ENCODE measurements at regions not wholly inside any gene's neighbourhood (a gene's known extent, or its start where the extent isn't known, plus 50 kb on each side); places are given as distances from the start of the nearest gene placed in this dataset.
"Not testable (repeated sequence)": the region's sequence is repeated elsewhere in the genome, so short reads cannot be mapped to it uniquely, and the experiment has no call there.

DNA sequence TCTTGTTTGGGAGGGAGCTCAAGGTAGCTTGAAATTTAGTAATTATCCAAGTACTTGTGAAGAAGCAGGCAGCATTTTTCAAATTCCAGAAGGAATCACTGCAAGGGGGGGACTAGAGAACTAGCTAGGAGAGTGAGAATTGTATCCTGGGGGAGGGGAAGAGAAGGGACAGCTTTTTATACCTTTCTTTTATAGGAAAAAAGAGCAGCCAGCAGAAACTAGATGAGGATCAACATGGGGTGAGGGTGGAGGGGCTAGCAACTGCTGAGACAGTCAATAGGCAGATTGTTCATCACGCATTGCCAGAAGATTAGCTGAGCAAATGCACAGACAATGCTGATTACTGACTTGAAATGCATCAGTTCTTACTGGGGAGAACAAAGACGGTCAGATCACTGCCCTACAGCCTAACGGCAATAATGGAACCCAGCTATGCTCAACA is 514.3 kb upstream of the CITED2 start:
- DNase-seq, result no peak
- no peak overlapping the region for H3K4me3 Mint-ChIP-seq
- POLR2A ChIA-PET, result no interaction called here
- peaks cover 6% of the 10 kb centered on the region for H3K27me3 Mint-ChIP-seq
- H3K27ac Mint-ChIP-seq, result no peak overlapping the region
- ATAC-seq (ENCODE audit: low read depth), result no peak
- no peaks in the 10 kb centered on the region for H3K9me3 Mint-ChIP-seq
- no peaks in the 10 kb centered on the region for H3K4me1 Mint-ChIP-seq
- no peaks in the 10 kb centered on the region for H3K36me3 Mint-ChIP-seq

DNA sequence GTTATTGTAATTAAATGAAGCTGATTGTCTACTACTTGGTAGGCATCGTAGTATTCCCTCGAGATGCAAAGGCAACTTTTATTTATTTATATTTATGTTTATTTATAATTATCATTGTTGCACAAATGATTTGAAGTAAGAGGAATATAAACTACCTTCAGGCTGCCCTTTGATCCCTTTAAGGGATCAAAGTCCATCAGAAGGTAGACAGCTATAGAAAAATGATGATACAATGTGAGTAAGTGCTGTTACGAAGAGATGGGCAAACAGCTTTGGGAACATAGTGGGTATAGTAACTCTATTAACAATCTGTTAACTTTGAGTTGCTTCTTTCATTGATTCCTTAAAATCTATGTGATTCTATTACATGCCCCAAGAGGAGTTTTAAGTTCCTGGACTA is 512.8 kb upstream of the CITED2 start:
- H3K4me3 Mint-ChIP-seq, result no peak overlapping the region
- no peaks in the 10 kb centered on the region for H3K9me3 Mint-ChIP-seq
- POLR2A ChIA-PET, result no interaction called here
- H3K4me1 Mint-ChIP-seq, result no peaks in the 10 kb centered on the region
- H3K27me3 Mint-ChIP-seq, result peaks cover 6% of the 10 kb centered on the region
- H3K36me3 Mint-ChIP-seq, result no peaks in the 10 kb centered on the region
- no peak overlapping the region for H3K27ac Mint-ChIP-seq
- DNase-seq (no peak), ATAC-seq (ENCODE audit: low read depth) (no peak)

DNA sequence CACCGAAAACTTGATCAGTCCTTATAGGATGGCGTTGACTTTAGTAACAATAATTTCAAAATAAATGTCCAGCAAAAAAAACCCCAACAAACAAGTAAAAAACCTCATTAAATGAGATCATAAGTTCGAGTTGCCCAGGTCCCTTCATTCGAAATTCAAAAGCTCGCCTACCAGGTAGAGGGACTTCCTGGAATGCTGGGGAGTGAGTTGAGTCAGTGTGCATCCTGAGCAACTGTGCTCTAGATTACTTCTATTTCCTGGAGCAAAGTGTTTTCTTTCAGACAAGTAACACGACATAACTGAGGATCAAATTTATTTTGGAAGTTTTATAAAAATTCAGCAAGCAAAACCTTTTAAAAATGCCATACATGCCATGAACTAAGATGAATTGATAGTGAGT is 511.9 kb upstream of the CITED2 start:
- Mint-ChIP-seq H3K27ac (no peak overlapping the region), H3K4me3 (no peak overlapping the region), H3K9me3 (no peaks in the 10 kb centered on the region), H3K27me3 (peaks cover 6% of the 10 kb centered on the region), H3K36me3 (no peaks in the 10 kb centered on the region), H3K4me1 (no peaks in the 10 kb centered on the region)
- POLR2A ChIA-PET, result no interaction called here
- DNase-seq (no peak), ATAC-seq (ENCODE audit: low read depth) (no peak)

DNA sequence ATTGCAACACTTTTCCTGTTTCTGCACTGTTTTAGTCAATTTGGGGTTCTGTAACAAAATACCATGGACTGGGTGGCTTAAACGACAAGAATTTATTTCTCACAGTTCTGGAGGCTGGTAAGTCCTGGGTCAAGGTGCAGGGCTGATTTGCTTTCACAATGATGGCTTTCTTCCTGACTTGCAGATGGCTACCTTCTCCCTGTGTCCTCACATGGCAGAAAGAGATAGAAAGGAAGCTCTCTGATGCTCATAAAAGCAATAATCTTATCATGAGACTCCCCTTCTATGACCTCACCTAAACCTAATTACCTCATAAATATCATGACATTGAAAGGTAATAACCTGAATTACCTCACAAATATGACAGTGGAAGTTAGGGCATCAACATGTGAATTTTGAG is 511.5 kb upstream of the CITED2 start:
- Mint-ChIP-seq H3K27ac (no peak overlapping the region), H3K4me3 (no peak overlapping the region), H3K36me3 (no peaks in the 10 kb centered on the region), H3K27me3 (peaks cover 6% of the 10 kb centered on the region), H3K4me1 (no peaks in the 10 kb centered on the region), H3K9me3 (no peaks in the 10 kb centered on the region)
- DNase-seq, result no peak
- no peak for ATAC-seq (ENCODE audit: low read depth)
- POLR2A ChIA-PET, result no interaction called here

DNA sequence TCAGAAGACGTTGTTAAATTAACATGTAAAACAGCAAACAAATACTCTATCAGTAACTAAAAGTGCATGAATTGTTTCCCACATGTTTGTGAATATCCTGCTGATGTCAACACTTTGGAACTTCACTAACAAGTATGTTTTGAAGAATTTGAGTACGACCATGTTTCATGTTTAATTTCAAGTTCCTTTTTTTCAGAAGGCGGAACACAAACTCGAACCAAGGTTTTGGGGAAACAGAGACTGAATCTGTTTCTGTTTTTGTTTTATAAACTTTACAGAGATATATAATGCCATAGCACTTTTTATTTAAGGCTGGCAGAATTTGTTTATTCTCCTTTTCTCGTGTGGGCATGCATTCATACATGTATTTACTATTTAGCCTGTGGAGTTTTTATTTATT is 509.3 kb upstream of the CITED2 start:
- no peaks in the 10 kb centered on the region for H3K9me3 Mint-ChIP-seq
- POLR2A ChIA-PET, result no interaction called here
- H3K27ac Mint-ChIP-seq, result no peak overlapping the region
- DNase-seq (no peak), ATAC-seq (ENCODE audit: low read depth) (no peak)
- no peaks in the 10 kb centered on the region for H3K4me1 Mint-ChIP-seq
- no peak overlapping the region for H3K4me3 Mint-ChIP-seq
- peaks cover 2% of the 10 kb centered on the region for H3K27me3 Mint-ChIP-seq
- no peaks in the 10 kb centered on the region for H3K36me3 Mint-ChIP-seq

DNA sequence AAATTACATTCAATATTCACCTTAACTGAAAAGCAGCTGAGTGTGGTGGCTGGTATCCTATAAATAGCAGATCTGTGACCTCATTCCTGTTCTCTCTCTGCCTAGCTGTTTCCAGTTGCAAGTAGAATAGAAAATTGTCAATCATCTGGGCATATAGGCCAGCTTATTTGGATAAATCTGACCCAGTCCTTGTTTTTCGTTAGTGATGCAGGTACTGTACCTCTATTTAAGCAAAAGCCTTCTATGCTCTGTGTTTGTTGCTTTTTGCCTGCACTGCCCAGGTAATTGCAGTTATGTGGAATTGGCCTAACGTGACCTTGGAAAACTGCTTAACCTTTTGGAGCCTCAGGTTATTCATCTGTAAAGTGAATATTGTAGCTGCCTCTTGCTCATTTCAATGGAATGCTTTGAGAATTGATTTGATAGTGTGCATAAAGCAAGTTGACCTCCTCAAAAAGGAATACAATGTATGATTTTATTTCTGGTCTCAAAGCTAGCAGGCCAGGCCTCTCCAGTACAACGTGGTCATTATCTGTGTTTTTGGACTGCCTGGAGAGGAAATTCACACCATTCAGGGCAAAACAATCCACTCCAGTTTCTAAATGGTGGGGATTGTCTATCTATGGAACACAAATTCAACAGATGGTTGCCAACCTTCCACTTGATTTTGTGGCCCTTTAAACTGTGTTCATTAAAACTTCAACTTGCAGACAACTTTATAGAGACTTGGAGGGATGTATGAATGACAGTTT is 508.7 kb upstream of the CITED2 start:
- Mint-ChIP-seq H3K4me3 (no peak overlapping the region), H3K27me3 (no peaks in the 10 kb centered on the region), H3K4me1 (no peaks in the 10 kb centered on the region), H3K27ac (no peak overlapping the region), H3K9me3 (no peaks in the 10 kb centered on the region), H3K36me3 (no peaks in the 10 kb centered on the region)
- POLR2A ChIA-PET, result interaction anchor here (0.5 kb wide), 1 partner anchor 38 kb away, joined by 4 read pairs; no protein-coding TSS in a partner anchor
- ATAC-seq (ENCODE audit: low read depth) (no peak), DNase-seq (no peak)

DNA sequence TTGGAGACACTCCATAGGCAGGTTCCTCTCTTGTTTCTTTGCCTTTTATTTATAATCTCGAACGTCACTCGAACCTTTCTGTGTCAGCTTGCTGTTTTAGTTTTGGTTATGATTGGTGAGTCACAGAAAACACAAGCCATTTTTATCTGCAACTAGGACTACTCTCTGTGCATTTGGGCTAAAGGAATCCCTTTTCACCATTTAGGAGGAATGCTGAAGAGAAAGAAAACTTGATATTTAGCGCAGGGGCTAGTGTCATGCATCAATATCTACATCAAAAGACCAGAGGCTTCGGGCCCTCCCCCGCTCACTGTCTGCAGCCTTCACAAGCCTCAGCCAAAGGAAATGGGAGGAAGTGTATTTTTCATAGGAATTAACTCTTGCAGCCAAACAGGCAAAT is 507.8 kb upstream of the CITED2 start:
- no peak for ATAC-seq (ENCODE audit: low read depth)

DNA sequence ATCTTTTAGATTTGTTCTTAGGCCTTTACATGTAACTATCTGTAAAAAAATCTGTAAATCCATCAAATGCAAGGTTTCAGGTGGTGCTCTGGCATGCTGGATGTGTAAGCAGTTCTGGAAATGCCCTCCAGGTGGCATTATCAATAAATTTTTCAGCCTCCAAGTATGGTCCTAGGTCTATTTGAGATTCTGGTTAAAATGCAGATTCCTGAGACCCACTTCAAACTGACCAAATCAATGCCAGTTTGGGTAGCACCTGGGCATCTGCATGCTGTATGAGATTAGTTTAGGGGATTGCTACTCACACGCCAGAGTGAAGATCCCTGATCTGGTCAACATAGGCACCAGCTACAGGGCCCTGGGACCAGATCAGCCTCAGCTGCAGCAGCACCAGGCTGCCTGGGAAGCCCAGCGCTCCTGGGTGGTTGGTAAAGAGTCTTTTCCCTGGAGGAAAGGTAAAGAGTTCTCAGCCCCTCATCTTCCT is 507.3 kb upstream of the CITED2 start:
- Mint-ChIP-seq H3K9me3 (no peaks in the 10 kb centered on the region), H3K27me3 (no peaks in the 10 kb centered on the region), H3K4me1 (no peaks in the 10 kb centered on the region), H3K36me3 (no peaks in the 10 kb centered on the region), H3K27ac (no peak overlapping the region), H3K4me3 (no peak overlapping the region)
- POLR2A ChIA-PET, result no interaction called here
- DNase-seq, result no peak
- ATAC-seq (ENCODE audit: low read depth), result no peak

More for the DNA sequence above, 507.8 kb upstream of the CITED2 start:
- POLR2A ChIA-PET, result no interaction called here
- Mint-ChIP-seq H3K27ac (no peak overlapping the region), H3K36me3 (no peaks in the 10 kb centered on the region), H3K4me1 (no peaks in the 10 kb centered on the region), H3K27me3 (no peaks in the 10 kb centered on the region), H3K9me3 (no peaks in the 10 kb centered on the region), H3K4me3 (no peak overlapping the region)
- DNase-seq, result no peak

DNA sequence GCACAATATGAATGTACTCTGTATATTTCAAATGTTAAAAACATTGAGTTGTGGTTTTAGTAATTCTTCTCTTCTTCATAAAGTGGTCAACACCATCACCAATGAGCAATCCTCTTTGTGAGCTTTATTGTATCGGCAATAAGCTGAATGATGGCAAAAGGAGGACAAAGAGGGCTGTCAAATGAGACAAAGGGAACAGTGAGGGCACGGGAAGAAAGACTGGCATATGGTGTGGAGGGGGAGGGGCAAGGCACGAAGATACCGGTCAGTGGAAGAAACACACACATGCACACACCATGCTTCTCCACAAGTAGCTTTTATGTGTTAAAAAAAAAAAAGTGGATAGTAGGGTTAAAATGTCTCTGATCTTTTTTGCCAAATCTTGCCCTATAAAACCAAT is 506.8 kb upstream of the CITED2 start:
- Mint-ChIP-seq H3K4me3 (no peak overlapping the region), H3K4me1 (no peaks in the 10 kb centered on the region), H3K36me3 (no peaks in the 10 kb centered on the region), H3K9me3 (no peaks in the 10 kb centered on the region), H3K27me3 (no peaks in the 10 kb centered on the region), H3K27ac (no peak overlapping the region)
- no peak for ATAC-seq (ENCODE audit: low read depth)
- POLR2A ChIA-PET, result no interaction called here
- DNase-seq, result no peak

DNA sequence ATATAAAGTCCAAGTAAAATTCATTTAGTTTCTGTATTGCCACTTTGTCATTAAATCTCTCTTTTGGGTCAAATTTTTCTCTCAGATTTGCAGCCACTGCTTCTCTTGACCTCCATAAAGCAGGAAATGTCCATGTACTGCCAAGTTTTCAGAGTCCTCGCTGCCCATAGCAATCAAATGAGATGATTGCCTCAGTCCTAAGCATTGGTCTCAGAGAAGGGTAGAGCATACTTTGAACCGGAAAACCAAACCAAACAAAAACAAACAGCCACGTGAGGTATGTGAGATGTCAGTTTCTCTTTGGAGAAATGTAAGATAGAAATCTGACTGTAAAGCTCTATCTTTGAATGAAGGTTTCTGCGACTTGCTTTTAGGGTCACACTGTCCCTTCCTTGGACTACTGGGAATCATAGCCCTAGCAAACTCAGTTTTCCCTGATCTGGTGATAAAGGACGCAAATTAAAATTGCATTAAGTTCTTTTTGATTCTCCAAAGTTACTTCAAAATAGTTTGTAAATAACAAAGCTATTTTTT is 505.4 kb upstream of the CITED2 start:
- Mint-ChIP-seq H3K4me1 (no peaks in the 10 kb centered on the region), H3K36me3 (no peaks in the 10 kb centered on the region), H3K27ac (no peak overlapping the region), H3K27me3 (no peaks in the 10 kb centered on the region), H3K4me3 (no peak overlapping the region), H3K9me3 (no peaks in the 10 kb centered on the region)
- ATAC-seq (ENCODE audit: low read depth), result no peak
- DNase-seq, result no peak
- POLR2A ChIA-PET, result no interaction called here

DNA sequence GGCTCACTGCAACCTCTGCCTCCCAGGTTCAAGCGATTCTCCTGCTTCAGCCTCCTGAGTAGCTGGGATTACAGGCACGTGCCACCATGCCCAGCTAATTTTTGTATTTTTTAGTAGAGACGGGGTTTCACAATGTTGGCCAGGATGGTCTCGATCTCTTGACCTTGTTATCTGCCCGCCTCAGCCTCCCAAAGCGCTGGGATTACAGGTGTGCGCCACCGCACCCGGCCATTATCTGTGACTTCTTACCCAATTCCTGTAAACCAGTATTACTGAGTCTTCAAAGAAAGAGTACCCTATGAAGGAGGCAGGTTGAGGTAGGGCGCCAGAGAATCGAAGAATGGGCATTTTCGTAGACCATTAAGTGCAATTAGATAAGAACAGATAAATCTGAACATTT is 504.8 kb upstream of the CITED2 start:
- ATAC-seq (ENCODE audit: low read depth); H3K9me3 Mint-ChIP-seq; DNase-seq; H3K4me1 Mint-ChIP-seq; H3K4me3 Mint-ChIP-seq; H3K27ac Mint-ChIP-seq; H3K27me3 Mint-ChIP-seq; POLR2A ChIA-PET; H3K36me3 Mint-ChIP-seq: not testable (repeated sequence)

DNA sequence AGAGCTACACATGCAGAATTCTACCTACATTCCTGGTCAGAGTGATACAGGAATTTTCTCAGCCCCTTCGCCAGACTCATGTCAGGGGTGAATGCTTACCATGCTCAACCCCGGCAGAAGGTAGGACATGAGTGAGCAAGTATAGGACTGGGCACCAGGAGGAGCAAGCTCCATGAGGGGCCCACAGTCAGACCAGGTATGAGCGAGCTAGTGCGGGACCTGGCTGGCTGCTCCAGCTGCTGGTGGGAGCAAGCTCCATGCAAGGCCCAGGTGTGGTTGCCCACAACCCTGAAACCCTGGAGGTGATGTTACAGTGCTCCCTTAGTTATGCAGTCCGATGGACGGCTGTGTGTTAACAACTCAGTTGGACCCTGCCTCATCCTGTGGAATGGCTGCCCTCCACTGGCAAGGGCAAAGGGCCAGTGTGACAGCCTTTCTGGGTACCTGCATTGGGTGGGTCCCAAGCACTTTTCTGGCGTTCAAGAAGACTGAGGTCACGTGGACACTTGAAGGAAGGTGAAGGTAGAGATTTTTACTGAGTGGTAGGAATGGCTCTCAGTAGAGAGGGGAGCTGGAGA is 503.5 kb upstream of the CITED2 start:
- no peak for DNase-seq
- POLR2A ChIA-PET, result no interaction called here
- Mint-ChIP-seq H3K9me3 (no peaks in the 10 kb centered on the region), H3K27me3 (no peaks in the 10 kb centered on the region), H3K36me3 (no peaks in the 10 kb centered on the region), H3K4me1 (no peaks in the 10 kb centered on the region), H3K4me3 (no peak overlapping the region), H3K27ac (no peak overlapping the region)
- ATAC-seq (ENCODE audit: low read depth), result no peak

DNA sequence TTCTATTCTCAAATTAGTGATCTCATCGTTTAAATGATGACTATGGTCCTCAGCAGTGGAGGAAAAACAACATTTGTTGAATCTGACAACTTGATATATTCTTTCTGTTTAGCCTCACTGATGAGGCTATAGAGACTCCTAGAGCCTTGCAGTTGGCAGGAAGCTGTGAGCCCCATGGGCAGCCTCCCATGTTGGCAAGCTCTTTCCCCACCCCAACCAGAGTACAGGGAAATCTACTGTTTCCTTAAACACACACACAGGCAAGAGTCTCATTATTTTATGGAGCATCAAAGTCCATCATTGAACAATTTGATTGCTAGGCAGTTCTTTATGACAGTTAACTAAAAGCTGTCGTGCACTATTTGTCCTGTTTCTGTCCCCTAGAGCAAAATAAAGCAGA is 498.2 kb upstream of the CITED2 start:
- H3K36me3 Mint-ChIP-seq, result no peaks in the 10 kb centered on the region
- H3K27ac Mint-ChIP-seq, result no peak overlapping the region
- ATAC-seq (ENCODE audit: low read depth), result no peak
- H3K4me1 Mint-ChIP-seq, result no peaks in the 10 kb centered on the region
- no peaks in the 10 kb centered on the region for H3K27me3 Mint-ChIP-seq
- no peak for DNase-seq
- H3K9me3 Mint-ChIP-seq, result no peaks in the 10 kb centered on the region
- POLR2A ChIA-PET, result no interaction called here
- no peak overlapping the region for H3K4me3 Mint-ChIP-seq

DNA sequence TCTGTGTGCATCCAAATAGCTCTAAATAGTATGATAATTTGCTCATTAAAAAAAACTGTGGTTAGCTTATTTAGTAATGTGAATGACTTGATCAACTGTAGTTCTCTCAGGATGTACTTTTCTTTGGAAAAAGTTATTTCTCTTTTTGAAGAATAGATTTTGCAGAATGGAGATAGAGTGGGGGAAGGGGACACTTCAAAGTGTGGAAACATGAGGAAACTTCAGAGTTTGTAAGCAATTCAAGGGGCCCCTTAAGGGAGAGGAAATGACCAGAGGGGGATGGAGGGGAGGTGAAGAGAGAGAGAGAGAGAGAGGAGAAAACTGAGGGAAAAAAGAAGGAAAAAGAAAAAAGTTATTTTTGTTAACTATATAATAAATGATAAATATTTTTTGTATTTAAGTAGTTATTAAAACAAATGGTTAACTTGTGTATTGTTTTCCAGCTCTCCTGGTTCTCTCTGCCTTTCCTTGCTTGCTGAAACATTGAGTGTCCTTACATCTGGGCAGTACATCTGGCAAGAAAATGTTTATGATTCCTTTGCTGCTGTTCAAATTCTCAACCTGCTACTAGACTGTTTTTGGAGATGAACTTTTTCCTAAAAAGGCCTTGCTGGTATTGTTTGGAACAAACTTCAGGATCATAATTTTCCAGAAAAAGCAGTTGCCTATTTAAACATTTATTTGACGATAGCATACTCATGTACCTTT is 497.5 kb upstream of the CITED2 start:
- ATAC-seq (ENCODE audit: low read depth) (no peak), DNase-seq (no peak)
- Mint-ChIP-seq H3K4me3 (no peak overlapping the region), H3K36me3 (no peaks in the 10 kb centered on the region), H3K9me3 (no peaks in the 10 kb centered on the region), H3K4me1 (no peaks in the 10 kb centered on the region), H3K27me3 (no peaks in the 10 kb centered on the region), H3K27ac (no peak overlapping the region)
- POLR2A ChIA-PET, result no interaction called here

Data from activated naive CD8-positive, alpha-beta T cell treated with anti-CD3 and anti-CD28 coated beads, Interleukin-2, amount 10 ng/mL, durations not matched to agents 7 days and 5 days (primary cell).